Suppressor macrophage (primary cell): ENCODE measurements at regions not wholly inside any gene's neighbourhood (a gene's known extent, or its start where the extent isn't known, plus 50 kb on each side); places are given as distances from the start of the nearest gene placed in this dataset.

Source experiments
- DNase-seq, 4 experiments: peaks; one replicate each; pipeline ENCODE4 v3.0.0-alpha.2; 2020 to 2022

GRCh38 chr10:69716711-69717560 is 84.8 kb upstream of the COL13A1 start:
- DNase-seq: peak; percentile 59 to 84 (median 74)

- DNase-seq: no peak
Observed at GRCh38 chr10:69718951-69719350, 82.8 kb upstream of the COL13A1 start.

- peak; percentile 26 to 56 (median 42) for DNase-seq
Observed at GRCh38 chr10:69721690-69722310, 79.9 kb upstream of the COL13A1 start.

- no peak for DNase-seq
Observed at GRCh38 chr10:69723653-69724052, 78.1 kb upstream of the COL13A1 start.

GRCh38 chr10:69726850-69727249 is 74.9 kb upstream of the COL13A1 start:
- peak in 3 of 4 experiments; percentile 24 to 47 (median 38) for DNase-seq

GRCh38 chr10:69728335-69728870 is 73.3 kb upstream of the COL13A1 start:
- no peak for DNase-seq

- no peak for DNase-seq
Observed at GRCh38 chr10:69729326-69730048, 72.2 kb upstream of the COL13A1 start.

GRCh38 chr10:69730251-69731156 is 71.2 kb upstream of the COL13A1 start:
- DNase-seq: no peak

- no peak for DNase-seq
Observed at GRCh38 chr10:69731184-69731583, 70.5 kb upstream of the COL13A1 start.

GRCh38 chr10:69731698-69732097 is 70.0 kb upstream of the COL13A1 start:
- no peak for DNase-seq

- no peak for DNase-seq
Observed at GRCh38 chr10:69732147-69732825, 69.4 kb upstream of the COL13A1 start.

- DNase-seq: no peak
Observed at GRCh38 chr10:69732826-69733150, 68.9 kb upstream of the COL13A1 start.

- no peak for DNase-seq
Observed at GRCh38 chr10:69733791-69734261, 67.9 kb upstream of the COL13A1 start.

- DNase-seq: no peak
Observed at GRCh38 chr10:69734416-69734796, 67.3 kb upstream of the COL13A1 start.

- no peak for DNase-seq
Observed at GRCh38 chr10:69734797-69735468, 66.8 kb upstream of the COL13A1 start.

- DNase-seq: no peak
Observed at GRCh38 chr10:69736886-69737641, 64.6 kb upstream of the COL13A1 start.

- no peak for DNase-seq
Observed at GRCh38 chr10:69738071-69738470, 63.6 kb upstream of the COL13A1 start.

GRCh38 chr10:69738858-69739435 is 62.8 kb upstream of the COL13A1 start:
- DNase-seq: no peak

- DNase-seq: no peak
Observed at GRCh38 chr10:69739634-69740033, 62.1 kb upstream of the COL13A1 start.

GRCh38 chr10:69740126-69740525 is 61.6 kb upstream of the COL13A1 start:
- no peak for DNase-seq
